GM23338 (cell line): ENCODE measurements at regions not wholly inside any gene's neighbourhood (a gene's known extent, or its start where the extent isn't known, plus 50 kb on each side); places are given as distances from the start of the nearest gene placed in this dataset.

Experiments used
- ATAC-seq: fragments of 200-7000 bp; cut with Tn5 transposase; 3 replicates; pipeline ENCODE4 v1.9.1; 2020
- DNase-seq: peaks from one replicate; pipeline ENCODE4 v3.0.0-alpha.2; 2015; ENCODE audit warnings: low spot score
- H2AFZ ChIP-seq: fragments of 200-600 bp; sonication (generic); 2 replicates; pipeline ENCODE4 v1.8.0; 2016; ENCODE audit warnings: antibody characterized with exemption, mild to moderate bottlenecking, moderate library complexity
- H3F3A ChIP-seq: fragments of 200-600 bp; sonication (generic); replicated peaks from 2 replicates; pipeline ENCODE4 v1.8.0; 2017; ENCODE audit warnings: antibody characterized with exemption, mixed run types, low read depth
- H3K27ac ChIP-seq: fragments of 200-600 bp; sonication (generic); 2 replicates; pipeline ENCODE4 v1.6.1; 2016; ENCODE audit warnings: low read depth
- H3K27me3 ChIP-seq: fragments of 200-600 bp; sonication (generic); 2 replicates; pipeline ENCODE4 v1.8.0; 2016; ENCODE audit warnings: mild to moderate bottlenecking, mixed run types, moderate library complexity; ENCODE audit not compliant: insufficient read depth
- H3K36me3 ChIP-seq: fragments of 200-600 bp; sonication (generic); 2 replicates; pipeline ENCODE4 v1.8.0; 2016; ENCODE audit warnings: mild to moderate bottlenecking; ENCODE audit not compliant: insufficient read depth
- H3K4me1 ChIP-seq: fragments of 200-600 bp; sonication (generic); 2 replicates; pipeline ENCODE4 v1.8.0; 2016; ENCODE audit warnings: mild to moderate bottlenecking, moderate library complexity; ENCODE audit not compliant: insufficient read depth
- H3K4me2 ChIP-seq: fragments of 200-600 bp; sonication (generic); 2 replicates; pipeline ENCODE4 v1.7.1; 2017; ENCODE audit warnings: mixed run types
- H3K4me3 ChIP-seq: fragments of 200-600 bp; sonication (generic); 2 replicates; pipeline ENCODE4 v1.6.1; 2016; ENCODE audit warnings: mixed run types
- H3K79me2 ChIP-seq: fragments of 200-600 bp; sonication (generic); replicated peaks from 2 replicates; pipeline ENCODE4 v1.8.0; 2017; ENCODE audit warnings: mild to moderate bottlenecking; ENCODE audit not compliant: insufficient read depth
- H3K9me2 ChIP-seq: fragments of 200-600 bp; sonication (generic); 2 replicates; pipeline ENCODE4 v1.8.0; 2017; ENCODE audit not compliant: insufficient read depth
- H4K20me1 ChIP-seq: fragments of 200-600 bp; sonication (generic); replicated peaks from 2 replicates; pipeline ENCODE4 v1.8.0; 2017; ENCODE audit warnings: mild to moderate bottlenecking; ENCODE audit not compliant: insufficient read depth
- H3K27ac Mint-ChIP-seq: 2 replicates; pipeline ENCODE4 v1.8.0; 2020; ENCODE audit warnings: inconsistent platforms, mild to moderate bottlenecking, moderate library complexity, mixed read lengths
- H3K27me3 Mint-ChIP-seq: 3 replicates; pipeline ENCODE4 v1.8.0; 2022; ENCODE audit warnings: low read depth, mild to moderate bottlenecking, moderate library complexity, mixed read lengths, inconsistent platforms; ENCODE audit not compliant: insufficient read depth, poor library complexity
- H3K36me3 Mint-ChIP-seq: 3 replicates; pipeline ENCODE4 v1.8.0; 2021; ENCODE audit warnings: low read depth, mild to moderate bottlenecking, inconsistent platforms, moderate library complexity, mixed read lengths
- H3K4me1 Mint-ChIP-seq: 3 replicates; pipeline ENCODE4 v1.8.0; 2020; ENCODE audit warnings: mild to moderate bottlenecking, inconsistent platforms, mixed read lengths
- H3K4me3 Mint-ChIP-seq: 3 replicates; pipeline ENCODE4 v1.8.0; 2021; ENCODE audit warnings: moderate library complexity, mild to moderate bottlenecking, inconsistent platforms, mixed read lengths
- H3K9me3 Mint-ChIP-seq: 3 replicates; pipeline ENCODE4 v1.8.0; 2020; ENCODE audit warnings: moderate library complexity, mild to moderate bottlenecking, inconsistent platforms, mixed read lengths
- CREB1 ChIP-seq: fragments of 250-450 bp; sonication (Bioruptor Pico); IDR thresholded peaks from 2 replicates; pipeline ENCODE4 v1.5.0; 2020; ENCODE audit warnings: low read depth, mild to moderate bottlenecking, moderate library complexity
- CTCF ChIP-seq, 2 experiments: fragments of 200-600 bp in 1 of 2; sonication (generic) in 1 of 2; conservative IDR thresholded peaks; 2 replicates each; pipeline versions ENCODE4 v1.5.1 to v1.6.1; 2016 to 2017; ENCODE audit warnings: antibody characterized with exemption in 2 of 2, low read depth in 2 of 2, mild to moderate bottlenecking in 2 of 2, moderate library complexity in 1 of 2
- ETS1 ChIP-seq: IDR thresholded peaks from 2 replicates; pipeline ENCODE4 v1.6.1; 2016; ENCODE audit warnings: antibody characterized with exemption
- EZH2 ChIP-seq: fragments of 200-600 bp; sonication (generic); IDR thresholded peaks from one replicate; pipeline ENCODE4 v1.8.0; 2017; ENCODE audit warnings: antibody characterized with exemption, mild to moderate bottlenecking, low read depth; ENCODE audit not compliant: unreplicated experiment
- JUNB ChIP-seq: IDR thresholded peaks from one replicate; pipeline ENCODE4 v1.6.1; 2016; ENCODE audit warnings: antibody characterized with exemption; ENCODE audit not compliant: unreplicated experiment
- NANOG ChIP-seq: IDR thresholded peaks from 2 replicates; pipeline ENCODE4 v1.6.1; 2016; ENCODE audit warnings: antibody characterized with exemption, borderline replicate concordance
- REST ChIP-seq: IDR thresholded peaks from one replicate; pipeline ENCODE4 v1.6.1; 2018; ENCODE audit warnings: antibody characterized with exemption; ENCODE audit not compliant: unreplicated experiment
- STAT1 ChIP-seq: IDR thresholded peaks from one replicate; pipeline ENCODE4 v1.6.1; 2016; ENCODE audit warnings: antibody characterized with exemption; ENCODE audit not compliant: unreplicated experiment
- ZNF462 ChIP-seq: fragments of 250-450 bp; sonication (Bioruptor Pico); IDR thresholded peaks from 2 replicates; pipeline ENCODE4 v1.5.0; 2020; ENCODE audit warnings: mild to moderate bottlenecking, moderate library complexity

- Histone ChIP-seq H3K27me3 (no peaks in the 10 kb centered on the region), H3F3A (no peaks in the 10 kb centered on the region), H3K4me2 (no peak overlapping the region), H3K4me3 (no peak overlapping the region), H3K27ac (no peak overlapping the region), H2AFZ (no peak overlapping the region), H3K36me3 (no peaks in the 10 kb centered on the region), H3K4me1 (no peaks in the 10 kb centered on the region), H3K79me2 (no peaks in the 10 kb centered on the region), H3K9me2 (no peaks in the 10 kb centered on the region), H4K20me1 (no peaks in the 10 kb centered on the region)
- Mint-ChIP-seq H3K9me3 (peaks cover 91% of the 10 kb centered on the region), H3K4me3 (no peak overlapping the region), H3K36me3 (peaks cover 22% of the 10 kb centered on the region; the same call in 2 of the 3 replicates), H3K27ac (no peak overlapping the region), H3K4me1 (no peaks in the 10 kb centered on the region), H3K27me3 (no peaks in the 10 kb centered on the region)
- DNase-seq (no peak), ATAC-seq (no peak)
- TF ChIP-seq ZNF462 (CRISPR knock-in tag), result no peak
- no peak for TF ChIP-seq ETS1
- no peak for TF ChIP-seq CREB1 (CRISPR knock-in tag)
- TF ChIP-seq CTCF (conservative IDR thresholded peaks at IDR 0.05; ENCODE audit: low read depth in 2 of 2), result no peak
- no peak for TF ChIP-seq STAT1
- no peak for TF ChIP-seq REST
- no peak for TF ChIP-seq JUNB
- TF ChIP-seq NANOG, result no peak
- no peak for TF ChIP-seq EZH2
Measured at GRCh38 chr1:2953688-2954285, 67.5 kb upstream of the ACTRT2 start.
